ENCODE measurements at regions not wholly inside any gene's neighbourhood (a gene's known extent, or its start where the extent isn't known, plus 50 kb on each side); places are given as distances from the start of the nearest gene placed in this dataset.

- H3K27ac ChIP-seq: no peak overlapping the region
Observed at GRCh38 chr1:58430421-58431275, 115.9 kb downstream of the OMA1 start.

GRCh38 chr1:58426918-58427317 lies 119.6 kb downstream of the OMA1 start:
- H3K27ac ChIP-seq: no peak overlapping the region
- TF ChIP-seq CTCF (IDR thresholded peaks at IDR 0.05): no peak

More at GRCh38 chr1:58430421-58431275, 115.9 kb downstream of the OMA1 start:
- TF ChIP-seq ZFX (IDR thresholded peaks at IDR 0.05; ENCODE audit: borderline replicate concordance): no peak

- TF ChIP-seq CTCF (IDR thresholded peaks at IDR 0.05) (no peak), ZFX (IDR thresholded peaks at IDR 0.05; ENCODE audit: borderline replicate concordance) (no peak)
- no peak overlapping the region for H3K27ac ChIP-seq
Observed at GRCh38 chr1:58422436-58422835, 124.1 kb downstream of the OMA1 start.

- TF ChIP-seq ZFX (IDR thresholded peaks at IDR 0.05; ENCODE audit: borderline replicate concordance) (no peak), CTCF (IDR thresholded peaks at IDR 0.05) (no peak)
- no peak overlapping the region for H3K27ac ChIP-seq
Observed at GRCh38 chr1:58418283-58419228, 128.0 kb downstream of the OMA1 start.

GRCh38 chr1:58412071-58412580 lies 134.4 kb downstream of the OMA1 start:
- no peak overlapping the region for H3K27ac ChIP-seq
- TF ChIP-seq CTCF (IDR thresholded peaks at IDR 0.05) (no peak), ZFX (IDR thresholded peaks at IDR 0.05; ENCODE audit: borderline replicate concordance) (no peak)

- TF ChIP-seq ZFX (IDR thresholded peaks at IDR 0.05; ENCODE audit: borderline replicate concordance) (no peak), CTCF (IDR thresholded peaks at IDR 0.05) (no peak)
- no peak overlapping the region for H3K27ac ChIP-seq
Observed at GRCh38 chr1:58409890-58410289, 136.6 kb downstream of the OMA1 start.

- TF ChIP-seq ZFX (IDR thresholded peaks at IDR 0.05; ENCODE audit: borderline replicate concordance) (no peak), CTCF (IDR thresholded peaks at IDR 0.05) (no peak)
- no peak overlapping the region for H3K27ac ChIP-seq
Observed at GRCh38 chr1:58409336-58409735, 137.2 kb downstream of the OMA1 start.

All from 22Rv1 (cell line).